ENCODE measurements at regions not wholly inside any gene's neighbourhood (a gene's known extent, or its start where the extent isn't known, plus 50 kb on each side); places are given as distances from the start of the nearest gene placed in this dataset.

- no peak for TF ChIP-seq TAF1 (IDR thresholded peaks at IDR 0.05; ENCODE audit: borderline replicate concordance, low read depth, low read length)
- TF ChIP-seq POLR2A (IDR thresholded peaks at IDR 0.05; ENCODE audit: low read depth, low read length): no peak
Measured at GRCh38 chr13:26980099-26981031, 191.2 kb downstream of the USP12 start.

All from GM12892 (cell line).